H1 (cell line): ENCODE measurements at regions not wholly inside any gene's neighbourhood (a gene's known extent, or its start where the extent isn't known, plus 50 kb on each side); places are given as distances from the start of the nearest gene placed in this dataset.

Experiments used
- CTCF ChIA-PET: fragments of 300-600 bp; sonication (Branson Sonifier 250); formaldehyde crosslinking; loops from one replicate; lab custom pipeline; 2021; ENCODE audit not compliant: partially characterized antibody; lab: Charles Lee
- POLR2A ChIA-PET: fragments of 300-600 bp; sonication (Branson Sonifier 250); formaldehyde crosslinking; loops from one replicate; lab custom pipeline; 2021; ENCODE audit warnings: inconsistent platforms; ENCODE audit not compliant: partially characterized antibody; lab: Charles Lee
- DNase-seq, 2 experiments: peaks; one replicate each; pipeline versions ENCODE4 v3.0.0 to v3.0.0-alpha.2; 2010 to 2022; ENCODE audit warnings: low spot score in 2 of 2, low read depth in 1 of 2, mixed read lengths in 1 of 2
- FAIRE-seq: peaks from 2 replicates; lab custom pipeline; 2011; peaks lifted over from hg19 to GRCh38; lab: Jason Lieb, UNC
- H2AFZ ChIP-seq: 2 replicates; pipeline ENCODE4 v1.8.1; 2012; ENCODE audit warnings: low read length, inconsistent platforms
- H2AK5ac ChIP-seq: 2 replicates; pipeline ENCODE4 v1.6.1; 2013; ENCODE audit warnings: low read depth, low read length
- H2BK120ac ChIP-seq: replicated peaks from 2 replicates; pipeline ENCODE3; 2013; ENCODE audit warnings: low read depth, low read length, inconsistent platforms
- H2BK12ac ChIP-seq: 2 replicates; pipeline ENCODE4 v1.6.1; 2013; ENCODE audit warnings: low read depth, low read length
- H2BK15ac ChIP-seq: 2 replicates; pipeline ENCODE4 v1.6.1; 2013; ENCODE audit warnings: low read length
- H2BK20ac ChIP-seq: 2 replicates; pipeline ENCODE4 v1.6.1; 2013; ENCODE audit warnings: low read length
- H2BK5ac ChIP-seq: 2 replicates; pipeline ENCODE4 v1.6.1; 2013; ENCODE audit warnings: low read depth, low read length
- H3K14ac ChIP-seq: 2 replicates; pipeline ENCODE4 v1.6.1; 2013; ENCODE audit warnings: inconsistent platforms; ENCODE audit not compliant: insufficient read length
- H3K18ac ChIP-seq: 2 replicates; pipeline ENCODE4 v1.6.1; 2013; ENCODE audit warnings: low read length; ENCODE audit errors: extremely low read depth
- H3K23ac ChIP-seq: 2 replicates; pipeline ENCODE4 v1.6.1; 2013; ENCODE audit warnings: inconsistent platforms; ENCODE audit not compliant: insufficient read length
- H3K23me2 ChIP-seq: 2 replicates; pipeline ENCODE4 v1.6.1; 2013; ENCODE audit warnings: low read depth, low read length
- H3K27ac ChIP-seq: 2 replicates; pipeline ENCODE4 v1.6.1; 2011; ENCODE audit warnings: low read depth, low read length, inconsistent platforms
- H3K27me3 ChIP-seq, 4 experiments: replicated peaks in 1 of 4; 1 replicate in 1 of 4; 2 replicates in 3 of 4; pipeline versions ENCODE4 v1.6.1 to v1.8.1; 2011 to 2013; ENCODE audit warnings: low read length in 3 of 4, mild to moderate bottlenecking in 3 of 4, inconsistent platforms in 2 of 4, mixed read lengths in 2 of 4, moderate library complexity in 1 of 4; ENCODE audit not compliant: control insufficient read depth in 3 of 4, insufficient read depth in 3 of 4; ENCODE audit errors: extremely low read depth in 1 of 4
- H3K36me3 ChIP-seq, 4 experiments: 2 replicates each; pipeline versions ENCODE4 v1.6.1 to v1.8.1; 2011 to 2013; ENCODE audit warnings: mild to moderate bottlenecking in 4 of 4, low read length in 3 of 4, moderate library complexity in 2 of 4, control low read depth in 1 of 4, inconsistent platforms in 1 of 4; ENCODE audit not compliant: insufficient read depth in 4 of 4, control insufficient read depth in 2 of 4
- H3K4ac ChIP-seq: replicated peaks from 2 replicates; pipeline ENCODE3; 2013; ENCODE audit warnings: low read length, low read depth, mixed read lengths, inconsistent platforms; ENCODE audit not compliant: insufficient read length
- H3K4me1 ChIP-seq, 4 experiments: replicated peaks in 1 of 4; 1 replicate in 1 of 4; 2 replicates in 3 of 4; pipeline versions ENCODE4 v1.6.1 to v1.8.1; 2011 to 2013; ENCODE audit warnings: low read length in 3 of 4, inconsistent platforms in 2 of 4, mixed read lengths in 1 of 4; ENCODE audit not compliant: insufficient read depth in 4 of 4, control insufficient read depth in 3 of 4
- H3K4me2 ChIP-seq, 2 experiments: 2 replicates each; pipeline versions ENCODE4 v1.6.1 to v1.8.1; 2011 to 2013; ENCODE audit warnings: low read depth in 2 of 2, low read length in 2 of 2, control low read depth in 1 of 2, inconsistent platforms in 1 of 2, mild to moderate bottlenecking in 1 of 2; ENCODE audit not compliant: insufficient read depth in 1 of 2
- H3K4me3 ChIP-seq, 4 experiments: fragments of 200-600, 300-600 bp in 1 of 4; sonication (generic), shearing (Covaris generic), sonication (Bioruptor Twin) in 1 of 4; 2 replicates each; pipeline versions ENCODE4 v1.5.1 to v1.8.1; 2011 to 2016; ENCODE audit warnings: low read length in 4 of 4, low read depth in 3 of 4, control low read depth in 2 of 4, inconsistent platforms in 2 of 4, mild to moderate bottlenecking in 2 of 4, mixed read lengths in 1 of 4, moderate library complexity in 1 of 4; ENCODE audit not compliant: insufficient read depth in 2 of 4; ENCODE audit errors: extremely low read depth in 1 of 4
- H3K56ac ChIP-seq: replicated peaks from 2 replicates; pipeline ENCODE3; 2013; ENCODE audit warnings: low read depth, mild to moderate bottlenecking, mixed read lengths, low read length, inconsistent platforms; ENCODE audit not compliant: insufficient read length
- H3K79me1 ChIP-seq: 2 replicates; pipeline ENCODE4 v1.6.1; 2013; ENCODE audit warnings: low read depth, low read length, control low read depth
- H3K79me2 ChIP-seq, 2 experiments: 2 replicates each; pipeline versions ENCODE4 v1.6.1 to v1.8.1; 2012 to 2013; ENCODE audit warnings: low read length in 2 of 2, mild to moderate bottlenecking in 2 of 2, inconsistent platforms in 1 of 2; ENCODE audit not compliant: insufficient read depth in 2 of 2, control insufficient read depth in 1 of 2
- H3K9ac ChIP-seq, 4 experiments: replicated peaks in 1 of 4; 1 replicate in 1 of 4; 2 replicates in 3 of 4; pipeline versions ENCODE4 v1.6.1 to v1.8.1; 2011 to 2013; ENCODE audit warnings: low read depth in 3 of 4, low read length in 3 of 4, control low read depth in 2 of 4, mild to moderate bottlenecking in 2 of 4, moderate library complexity in 2 of 4, inconsistent platforms in 1 of 4; ENCODE audit errors: extremely low read depth in 1 of 4
- H3K9me3 ChIP-seq, 2 experiments: 2 replicates each; pipeline versions ENCODE4 v1.6.1 to v1.8.1; 2012 to 2013; ENCODE audit warnings: mild to moderate bottlenecking in 2 of 2, moderate library complexity in 2 of 2, control low read depth in 1 of 2, inconsistent platforms in 1 of 2, low read depth in 1 of 2, low read length in 1 of 2, mixed read lengths in 1 of 2; ENCODE audit not compliant: insufficient read depth in 2 of 2
- H4K20me1 ChIP-seq, 2 experiments: replicated peaks in 1 of 2; 2 replicates each; pipeline versions ENCODE3 to v1.8.1; 2011 to 2013; ENCODE audit warnings: inconsistent platforms in 2 of 2, low read length in 2 of 2, mild to moderate bottlenecking in 1 of 2; ENCODE audit not compliant: insufficient read depth in 2 of 2, control insufficient read depth in 1 of 2
- H4K5ac ChIP-seq: 2 replicates; pipeline ENCODE4 v1.6.1; 2013; ENCODE audit warnings: low read length, low read depth, mixed read lengths, inconsistent platforms; ENCODE audit not compliant: insufficient read length
- H4K8ac ChIP-seq: 2 replicates; pipeline ENCODE4 v1.8.0; 2013; ENCODE audit warnings: mild to moderate bottlenecking, moderate library complexity, low read length, inconsistent platforms; ENCODE audit not compliant: insufficient read depth; ENCODE audit errors: extremely low read depth
- H4K91ac ChIP-seq: replicated peaks from 2 replicates; pipeline ENCODE3; 2013; ENCODE audit warnings: low read length, mixed read lengths, inconsistent platforms; ENCODE audit not compliant: insufficient read length
- BACH1 ChIP-seq: IDR thresholded peaks from 2 replicates; pipeline ENCODE4 v1.6.1; 2012; ENCODE audit warnings: low read length, improper control_type of control experiment
- CHD1 ChIP-seq: IDR thresholded peaks from 2 replicates; pipeline ENCODE4 v1.6.1; 2012; ENCODE audit warnings: low read depth, low read length, improper control_type of control experiment
- GTF2F1 ChIP-seq: IDR thresholded peaks from 2 replicates; pipeline ENCODE4 v1.6.1; 2012; ENCODE audit warnings: low read depth, low read length, improper control_type of control experiment, borderline replicate concordance
- KDM4A ChIP-seq: IDR thresholded peaks from one replicate; pipeline ENCODE4 v1.7.1; 2012; ENCODE audit warnings: low read depth, mild to moderate bottlenecking, moderate library complexity, low read length, inconsistent platforms; ENCODE audit not compliant: severe bottlenecking
- PHF8 ChIP-seq: fragments of 200-600 bp; sonication (generic); conservative IDR thresholded peaks from 2 replicates; pipeline ENCODE4 v1.7.1; 2012; ENCODE audit warnings: low read depth, mild to moderate bottlenecking, inconsistent platforms, low read length, moderate library complexity
- POLR2AphosphoS5 ChIP-seq: IDR thresholded peaks from 2 replicates; pipeline ENCODE4 v1.6.1; 2011; ENCODE audit warnings: low read depth, low read length
- RFX5 ChIP-seq: IDR thresholded peaks from 2 replicates; pipeline ENCODE4 v1.6.1; 2011; ENCODE audit warnings: low read depth, low read length, improper control_type of control experiment, borderline replicate concordance
- SAP30 ChIP-seq: fragments of 300-600 bp; sonication (generic); IDR thresholded peaks from 2 replicates; pipeline ENCODE4 v1.7.1; 2012; ENCODE audit warnings: low read length, moderate library complexity, mild to moderate bottlenecking, inconsistent platforms; ENCODE audit not compliant: insufficient read depth, insufficient replicate concordance
- SIRT6 ChIP-seq: IDR thresholded peaks from one replicate; pipeline ENCODE4 v1.7.1; 2012; ENCODE audit warnings: low read length, inconsistent platforms
- SP4 ChIP-seq: IDR thresholded peaks from 2 replicates; pipeline ENCODE4 v1.6.1; 2012; ENCODE audit warnings: low read length, inconsistent platforms
- TAF1 ChIP-seq: IDR thresholded peaks from 2 replicates; pipeline ENCODE4 v1.6.1; 2011; ENCODE audit warnings: mild to moderate bottlenecking, low read depth, low read length
- TCF12 ChIP-seq: IDR thresholded peaks from 2 replicates; pipeline ENCODE4 v1.6.1; 2011; ENCODE audit warnings: low read depth, mild to moderate bottlenecking, low read length
- TF ChIP-seq, protein P1 (sequence below): IDR thresholded peaks from 2 replicates; pipeline ENCODE4 v1.6.1; 2012; ENCODE audit warnings: inconsistent platforms

DNA sequence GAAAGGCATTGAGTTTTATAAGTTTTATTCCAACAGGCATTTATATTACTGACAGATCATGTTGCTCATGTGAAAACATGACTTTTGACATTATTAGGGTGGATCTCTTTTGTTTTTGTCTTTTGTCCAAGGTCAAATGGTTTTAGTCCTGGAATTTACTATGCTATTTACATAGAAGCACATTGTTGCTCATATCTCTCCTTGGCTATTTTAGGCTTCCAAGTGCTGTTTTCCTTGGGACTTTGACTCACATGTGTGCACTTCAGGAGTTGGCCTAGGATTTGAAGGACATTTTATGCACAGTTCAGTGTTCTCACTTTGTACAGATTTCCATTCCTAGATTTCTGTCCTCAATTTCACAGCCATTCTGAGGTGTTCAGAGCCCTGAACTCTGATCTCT is 225.7 kb downstream of the PYDC2 start:
- Histone ChIP-seq H3K14ac (no peak overlapping the region), H2BK12ac (peak overlapping the region; percentile 44; the same call in 1 of the 2 replicates), H3K4ac (peak overlapping the region; percentile 44), H2AK5ac (no peak overlapping the region), H3K56ac (no peak overlapping the region), H4K5ac (no peak overlapping the region), H3K9me3 (no peaks in the 10 kb centered on the region), H2BK20ac (peak overlapping the region; percentile 83; the same call in 1 of the 2 replicates), H3K23me2 (no peaks in the 10 kb centered on the region), H2BK120ac (peak overlapping the region; percentile 93), H3K4me2 (no peak overlapping the region), H4K20me1 (no peaks in the 10 kb centered on the region), H3K27ac (no peak overlapping the region), H2AFZ (0 out of 2 replicates have a peak overlapping the region, but pooled peaks have one; percentile 66), H3K4me1 (peaks cover 0 to 9% (median 3%) of the 10 kb centered on the region in 4 experiments; a peak in 2 of 7 replicates), H3K79me2 (no peaks in the 10 kb centered on the region), H3K79me1 (no peaks in the 10 kb centered on the region), H3K27me3 (no peaks in the 10 kb centered on the region), H4K8ac (no peak overlapping the region), H2BK5ac (peak overlapping the region; percentile 60; the same call in 1 of the 2 replicates), H3K23ac (no peak overlapping the region), H3K9ac (no peak overlapping the region), H3K4me3 (no peak overlapping the region), H4K91ac (peak overlapping the region; percentile 42), H3K18ac (0 out of 2 replicates have a peak overlapping the region, but pooled peaks have one; percentile 36), H3K36me3 (no peaks in the 10 kb centered on the region), H2BK15ac (0 out of 2 replicates have a peak overlapping the region, but pooled peaks have one; percentile 31)
- FAIRE-seq (no peak), DNase-seq (no peak)
- CTCF ChIA-PET = no interaction called here
- POLR2A ChIA-PET = no interaction called here
- TF ChIP-seq CHD1 (no peak), GTF2F1 (no peak), SAP30 (no peak), BACH1 (no peak), RFX5 (no peak), TAF1 (no peak), PHF8 (no peak), KDM4A (no peak), POLR2AphosphoS5 (no peak), SIRT6 (no peak), SP4 (no peak), TCF12 (no peak)
- TF ChIP-seq, protein P1, sequence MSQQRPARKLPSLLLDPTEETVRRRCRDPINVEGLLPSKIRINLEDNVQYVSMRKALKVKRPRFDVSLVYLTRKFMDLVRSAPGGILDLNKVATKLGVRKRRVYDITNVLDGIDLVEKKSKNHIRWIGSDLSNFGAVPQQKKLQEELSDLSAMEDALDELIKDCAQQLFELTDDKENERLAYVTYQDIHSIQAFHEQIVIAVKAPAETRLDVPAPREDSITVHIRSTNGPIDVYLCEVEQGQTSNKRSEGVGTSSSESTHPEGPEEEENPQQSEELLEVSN = no peak
